KMS-11 (cell line): ENCODE measurements at regions not wholly inside any gene's neighbourhood (a gene's known extent, or its start where the extent isn't known, plus 50 kb on each side); places are given as distances from the start of the nearest gene placed in this dataset.

Source experiments
- H2AFZ ChIP-seq: fragments of 200-600 bp; sonication (generic); 2 replicates; pipeline ENCODE4 v1.6.1; 2016; ENCODE audit warnings: antibody characterized with exemption, mixed run types, low read depth
- H3K27ac ChIP-seq: fragments of 200-600 bp; sonication (generic); 2 replicates; pipeline ENCODE4 v1.6.1; 2016; ENCODE audit warnings: mild to moderate bottlenecking, mixed run types
- H3K27me3 ChIP-seq: fragments of 200-600 bp; sonication (generic); 2 replicates; pipeline ENCODE4 v1.6.1; 2017; ENCODE audit warnings: mild to moderate bottlenecking, low read depth, mixed run types, moderate library complexity; ENCODE audit not compliant: insufficient read depth
- H3K36me3 ChIP-seq: fragments of 200-600 bp; sonication (generic); 2 replicates; pipeline ENCODE4 v1.6.1; 2017; ENCODE audit warnings: mild to moderate bottlenecking, mixed run types; ENCODE audit not compliant: insufficient read depth
- H3K4me1 ChIP-seq: fragments of 200-600 bp; sonication (generic); 2 replicates; pipeline ENCODE4 v1.6.1; 2016; ENCODE audit warnings: mild to moderate bottlenecking, low read depth, mixed run types; ENCODE audit not compliant: poor library complexity, severe bottlenecking
- H3K4me2 ChIP-seq: fragments of 200-600 bp; sonication (generic); 2 replicates; pipeline ENCODE4 v1.7.0; 2016; ENCODE audit warnings: mild to moderate bottlenecking, mixed run types
- H3K4me3 ChIP-seq: fragments of 200-600 bp; sonication (generic); IDR thresholded peaks from 2 replicates; pipeline ENCODE4 v1.6.1; 2017; ENCODE audit warnings: low read depth, low read length, mixed read lengths; ENCODE audit not compliant: insufficient read depth
- H3K79me2 ChIP-seq: fragments of 200-600 bp; sonication (generic); 2 replicates; pipeline ENCODE4 v1.6.1; 2016; ENCODE audit warnings: low read depth, mixed run types; ENCODE audit not compliant: insufficient read depth
- H3K9ac ChIP-seq: fragments of 200-600 bp; sonication (generic); 2 replicates; pipeline ENCODE4 v1.6.1; 2016; ENCODE audit warnings: mild to moderate bottlenecking, mixed run types
- H4K20me1 ChIP-seq: fragments of 200-600 bp; sonication (generic); 2 replicates; pipeline ENCODE4 v1.6.1; 2016; ENCODE audit warnings: mild to moderate bottlenecking, mixed run types; ENCODE audit not compliant: insufficient read depth
- TF ChIP-seq, protein P1 (sequence below): fragments of 200-600 bp; sonication (generic); conservative IDR thresholded peaks from 2 replicates; pipeline ENCODE4 v1.6.1; 2017; ENCODE audit warnings: low read depth, mild to moderate bottlenecking, antibody characterized with exemption, low read length, moderate library complexity, mixed read lengths

DNA sequence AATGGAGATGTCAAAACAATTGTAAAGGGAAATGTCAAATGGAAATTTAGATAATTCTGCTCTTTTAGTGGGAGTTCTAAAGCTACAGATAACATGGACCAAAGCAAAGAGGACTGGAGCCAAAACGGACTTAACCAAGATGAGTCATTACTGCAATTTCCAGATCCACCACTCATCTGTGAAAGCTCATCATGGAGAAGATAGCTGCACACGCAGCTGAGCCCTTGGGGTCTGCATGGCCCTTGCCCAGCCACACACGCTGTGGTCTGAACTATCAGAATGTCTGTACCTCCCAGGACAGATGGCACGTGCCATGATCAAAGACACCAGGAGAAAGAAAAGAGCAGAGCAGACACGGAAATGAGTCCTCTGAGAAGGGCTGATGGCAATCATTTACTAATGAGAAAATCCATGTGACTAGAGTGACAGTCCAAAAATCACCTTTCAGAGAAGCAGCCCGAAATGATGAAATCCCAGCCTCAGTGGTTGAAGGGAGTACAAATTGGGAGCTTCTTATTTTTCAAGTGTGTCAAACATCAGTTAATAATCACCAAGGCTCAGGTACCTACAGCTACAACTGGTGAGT lies 177.9 kb upstream of the MGMT start:
- Histone ChIP-seq H3K36me3 (no peaks in the 10 kb centered on the region), H3K4me1 (no peaks in the 10 kb centered on the region), H3K27ac (no peak overlapping the region), H3K4me2 (no peak overlapping the region), H3K79me2 (no peaks in the 10 kb centered on the region), H3K4me3 (no peak overlapping the region), H4K20me1 (no peaks in the 10 kb centered on the region), H2AFZ (no peak overlapping the region), H3K9ac (no peak overlapping the region), H3K27me3 (no peaks in the 10 kb centered on the region)
- TF ChIP-seq, protein P1, sequence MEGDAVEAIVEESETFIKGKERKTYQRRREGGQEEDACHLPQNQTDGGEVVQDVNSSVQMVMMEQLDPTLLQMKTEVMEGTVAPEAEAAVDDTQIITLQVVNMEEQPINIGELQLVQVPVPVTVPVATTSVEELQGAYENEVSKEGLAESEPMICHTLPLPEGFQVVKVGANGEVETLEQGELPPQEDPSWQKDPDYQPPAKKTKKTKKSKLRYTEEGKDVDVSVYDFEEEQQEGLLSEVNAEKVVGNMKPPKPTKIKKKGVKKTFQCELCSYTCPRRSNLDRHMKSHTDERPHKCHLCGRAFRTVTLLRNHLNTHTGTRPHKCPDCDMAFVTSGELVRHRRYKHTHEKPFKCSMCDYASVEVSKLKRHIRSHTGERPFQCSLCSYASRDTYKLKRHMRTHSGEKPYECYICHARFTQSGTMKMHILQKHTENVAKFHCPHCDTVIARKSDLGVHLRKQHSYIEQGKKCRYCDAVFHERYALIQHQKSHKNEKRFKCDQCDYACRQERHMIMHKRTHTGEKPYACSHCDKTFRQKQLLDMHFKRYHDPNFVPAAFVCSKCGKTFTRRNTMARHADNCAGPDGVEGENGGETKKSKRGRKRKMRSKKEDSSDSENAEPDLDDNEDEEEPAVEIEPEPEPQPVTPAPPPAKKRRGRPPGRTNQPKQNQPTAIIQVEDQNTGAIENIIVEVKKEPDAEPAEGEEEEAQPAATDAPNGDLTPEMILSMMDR: no peak

- H3K9ac ChIP-seq: no peak overlapping the region
- H3K27me3 ChIP-seq: no peaks in the 10 kb centered on the region
- H3K4me1 ChIP-seq: no peaks in the 10 kb centered on the region
- TF ChIP-seq, protein P1: no peak
- H2AFZ ChIP-seq: no peak overlapping the region
- H3K79me2 ChIP-seq: no peaks in the 10 kb centered on the region
- H3K27ac ChIP-seq: no peak overlapping the region
- H3K4me3 ChIP-seq: no peak overlapping the region
- H3K4me2 ChIP-seq: no peak overlapping the region
- H3K36me3 ChIP-seq: no peaks in the 10 kb centered on the region
- no peaks in the 10 kb centered on the region for H4K20me1 ChIP-seq
Measured at GRCh38 chr10:129293991-129294700, 172.9 kb upstream of the MGMT start.

DNA sequence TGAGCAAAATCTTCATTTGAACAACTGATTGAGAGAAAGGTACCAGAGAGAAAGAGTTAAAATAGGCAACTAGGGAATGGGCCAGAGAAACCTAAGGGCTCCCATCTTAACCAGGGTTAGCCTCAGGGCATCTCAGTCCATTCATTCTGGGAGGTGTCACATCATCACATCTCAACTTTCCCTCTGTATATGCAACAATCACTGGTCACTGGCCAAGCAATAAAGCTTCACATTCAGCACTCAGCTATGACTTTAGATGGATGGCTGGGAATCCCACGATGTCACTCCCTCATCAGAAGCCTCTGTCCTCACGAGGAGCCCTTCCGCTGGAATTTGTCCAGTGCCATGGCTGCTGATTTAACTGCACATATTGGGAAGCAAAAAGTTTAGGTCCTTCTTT lies 172.1 kb upstream of the MGMT start:
- H3K79me2 ChIP-seq: no peaks in the 10 kb centered on the region
- no peaks in the 10 kb centered on the region for H3K27me3 ChIP-seq
- H3K4me1 ChIP-seq: no peaks in the 10 kb centered on the region
- H3K4me2 ChIP-seq: no peak overlapping the region
- H4K20me1 ChIP-seq: no peaks in the 10 kb centered on the region
- TF ChIP-seq, protein P1: no peak
- H3K36me3 ChIP-seq: no peaks in the 10 kb centered on the region
- no peak overlapping the region for H3K4me3 ChIP-seq
- no peak overlapping the region for H3K9ac ChIP-seq
- H2AFZ ChIP-seq: no peak overlapping the region
- H3K27ac ChIP-seq: no peak overlapping the region

DNA sequence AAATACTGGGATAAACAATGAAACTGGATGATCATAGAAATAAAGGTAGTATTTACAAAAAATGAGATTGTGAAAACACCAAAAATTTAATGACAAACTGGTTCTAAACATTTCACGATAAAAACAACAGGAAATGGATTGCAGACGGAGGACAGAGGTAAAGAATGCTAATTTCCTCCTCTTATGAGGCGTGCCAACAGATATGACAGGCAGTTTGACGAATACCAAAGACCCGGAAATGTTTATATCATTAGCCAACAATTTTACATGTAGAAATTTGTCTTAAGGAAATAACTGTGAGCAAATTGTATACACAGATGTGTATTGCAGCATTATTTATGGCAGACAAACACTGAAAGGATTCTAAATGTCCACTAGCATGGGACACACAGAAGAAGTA lies 162.0 kb upstream of the MGMT start:
- Histone ChIP-seq H3K4me2 (no peak overlapping the region), H3K4me3 (no peak overlapping the region), H2AFZ (no peak overlapping the region), H3K4me1 (no peaks in the 10 kb centered on the region), H4K20me1 (no peaks in the 10 kb centered on the region), H3K27ac (no peak overlapping the region), H3K36me3 (no peaks in the 10 kb centered on the region), H3K79me2 (no peaks in the 10 kb centered on the region), H3K9ac (no peak overlapping the region), H3K27me3 (no peaks in the 10 kb centered on the region)
- TF ChIP-seq, protein P1: no peak
